ENCODE measurements at regions not wholly inside any gene's neighbourhood (a gene's known extent, or its start where the extent isn't known, plus 50 kb on each side); places are given as distances from the start of the nearest gene placed in this dataset.

DNA sequence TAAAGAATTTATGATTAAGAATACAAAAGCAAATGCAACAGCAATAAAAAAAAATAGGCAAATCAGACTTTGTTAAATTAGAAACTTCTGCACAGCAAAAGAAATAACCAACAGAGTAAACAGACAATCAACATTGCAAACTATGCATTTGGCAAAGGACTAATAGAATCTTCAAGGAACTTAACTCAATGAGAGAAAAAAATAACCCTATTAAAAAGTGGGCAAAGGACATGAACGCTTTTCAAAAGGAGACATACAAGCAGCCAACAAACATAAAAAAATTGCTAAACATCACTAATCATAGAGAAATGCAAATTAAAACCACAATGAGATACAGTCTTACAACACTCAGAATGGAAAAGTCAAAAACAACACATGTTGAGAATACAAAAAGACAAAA is 166.0 kb upstream of the DSEL start:
- TF ChIP-seq, protein P1, sequence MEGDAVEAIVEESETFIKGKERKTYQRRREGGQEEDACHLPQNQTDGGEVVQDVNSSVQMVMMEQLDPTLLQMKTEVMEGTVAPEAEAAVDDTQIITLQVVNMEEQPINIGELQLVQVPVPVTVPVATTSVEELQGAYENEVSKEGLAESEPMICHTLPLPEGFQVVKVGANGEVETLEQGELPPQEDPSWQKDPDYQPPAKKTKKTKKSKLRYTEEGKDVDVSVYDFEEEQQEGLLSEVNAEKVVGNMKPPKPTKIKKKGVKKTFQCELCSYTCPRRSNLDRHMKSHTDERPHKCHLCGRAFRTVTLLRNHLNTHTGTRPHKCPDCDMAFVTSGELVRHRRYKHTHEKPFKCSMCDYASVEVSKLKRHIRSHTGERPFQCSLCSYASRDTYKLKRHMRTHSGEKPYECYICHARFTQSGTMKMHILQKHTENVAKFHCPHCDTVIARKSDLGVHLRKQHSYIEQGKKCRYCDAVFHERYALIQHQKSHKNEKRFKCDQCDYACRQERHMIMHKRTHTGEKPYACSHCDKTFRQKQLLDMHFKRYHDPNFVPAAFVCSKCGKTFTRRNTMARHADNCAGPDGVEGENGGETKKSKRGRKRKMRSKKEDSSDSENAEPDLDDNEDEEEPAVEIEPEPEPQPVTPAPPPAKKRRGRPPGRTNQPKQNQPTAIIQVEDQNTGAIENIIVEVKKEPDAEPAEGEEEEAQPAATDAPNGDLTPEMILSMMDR (IDR thresholded peaks at IDR 0.05) = no peak
- TF ChIP-seq EP300 (IDR thresholded peaks at IDR 0.05) (no peak), POLR2A (IDR thresholded peaks at IDR 0.05) (no peak)
